HEK293 (cell line): ENCODE measurements at regions not wholly inside any gene's neighbourhood (a gene's known extent, or its start where the extent isn't known, plus 50 kb on each side); places are given as distances from the start of the nearest gene placed in this dataset.

Source experiments
- CTCF ChIA-PET: fragments of 350-600 bp; formaldehyde crosslinking; extraction: SDS; loops from one replicate; lab custom pipeline; 2021; ENCODE audit warnings: antibody characterized with exemption; lab: Yijun Ruan, JAX
- POLR2A ChIA-PET: fragments of 300-600 bp; formaldehyde crosslinking; extraction: SDS; loops from one replicate; lab custom pipeline; 2020; ENCODE audit warnings: antibody characterized with exemption, inconsistent platforms; lab: Yijun Ruan, JAX
- H3K27ac ChIP-seq: fragments of 200-500 bp; sonication (Bioruptor generic); 2 replicates; pipeline ENCODE4 v1.5.1; 2014; ENCODE audit warnings: low read depth, low read length, control low read depth, inconsistent platforms; ENCODE audit errors: extremely low read depth
- H3K36me3 ChIP-seq, 2 experiments: fragments of 200-500 bp in 1 of 2; sonication (Bioruptor generic) in 1 of 2; 1 replicate in 1 of 2; 2 replicates in 1 of 2; pipeline ENCODE4 v1.5.1; 2014 to 2017; ENCODE audit warnings: inconsistent platforms in 2 of 2, low read length in 2 of 2; ENCODE audit not compliant: control insufficient read depth in 2 of 2, insufficient read depth in 1 of 2
- H3K4me1 ChIP-seq: fragments of 200-500 bp; sonication (Bioruptor generic); 2 replicates; pipeline ENCODE4 v1.5.1; 2014; ENCODE audit warnings: mild to moderate bottlenecking, low read length, inconsistent platforms; ENCODE audit not compliant: control insufficient read depth, insufficient read depth
- H3K4me3 ChIP-seq: 2 replicates; pipeline ENCODE4 v1.5.1; 2011; ENCODE audit warnings: low read depth, mild to moderate bottlenecking, control low read depth, low read length, moderate library complexity
- H3K9me3 ChIP-seq: fragments of 200-500 bp; sonication (Bioruptor generic); 2 replicates; pipeline ENCODE4 v1.5.1; 2014; ENCODE audit warnings: low read depth, low read length, inconsistent platforms; ENCODE audit not compliant: control insufficient read depth, insufficient read depth
- SP3 ChIP-seq: fragments of 450-650 bp; formaldehyde crosslinking; IDR thresholded peaks from 2 replicates; pipeline ENCODE4 v1.5.1; 2016; ENCODE audit warnings: missing biosample characterization, missing genetic modification characterization
- TCF7L2 ChIP-seq: IDR thresholded peaks from 2 replicates; pipeline ENCODE4 v1.6.1; 2011; ENCODE audit warnings: low read depth, mild to moderate bottlenecking, inconsistent platforms, low read length, moderate library complexity, borderline replicate concordance
- ZFP41 ChIP-seq: fragments of 450-650 bp; formaldehyde crosslinking; IDR thresholded peaks from 2 replicates; pipeline ENCODE4 v1.5.1; 2016; ENCODE audit warnings: missing biosample characterization, missing genetic modification characterization, borderline replicate concordance
- ZFP69B ChIP-seq: fragments of 450-650 bp; formaldehyde crosslinking; IDR thresholded peaks from 2 replicates; pipeline ENCODE4 v1.5.1; 2016; ENCODE audit warnings: missing biosample characterization, missing genetic modification characterization
- ZNF157 ChIP-seq: fragments of 450-650 bp; formaldehyde crosslinking; IDR thresholded peaks from 2 replicates; pipeline ENCODE4 v1.5.1; 2016; ENCODE audit warnings: missing biosample characterization, missing genetic modification characterization
- ZNF2 ChIP-seq: fragments of 450-650 bp; formaldehyde crosslinking; IDR thresholded peaks from 2 replicates; pipeline ENCODE4 v1.5.1; 2016; ENCODE audit warnings: missing biosample characterization, missing genetic modification characterization
- ZNF211 ChIP-seq: fragments of 450-650 bp; formaldehyde crosslinking; IDR thresholded peaks from 2 replicates; pipeline ENCODE4 v1.5.1; 2016; ENCODE audit warnings: low read depth, missing biosample characterization, missing genetic modification characterization
- ZNF214 ChIP-seq: fragments of 450-650 bp; formaldehyde crosslinking; IDR thresholded peaks from 2 replicates; pipeline ENCODE4 v1.5.1; 2017; ENCODE audit warnings: missing biosample characterization, mild to moderate bottlenecking, missing genetic modification characterization, borderline replicate concordance
- ZNF311 ChIP-seq: fragments of 450-650 bp; formaldehyde crosslinking; IDR thresholded peaks from 2 replicates; pipeline ENCODE4 v1.5.1; 2017; ENCODE audit warnings: missing biosample characterization, missing genetic modification characterization, borderline replicate concordance
- ZNF335 ChIP-seq: fragments of 450-650 bp; formaldehyde crosslinking; conservative IDR thresholded peaks from 2 replicates; pipeline ENCODE4 v1.5.1; 2016; ENCODE audit warnings: missing biosample characterization, missing genetic modification characterization
- ZNF341 ChIP-seq: fragments of 450-650 bp; formaldehyde crosslinking; IDR thresholded peaks from 2 replicates; pipeline ENCODE4; 2016; ENCODE audit warnings: low read depth, missing biosample characterization, missing genetic modification characterization
- ZNF510 ChIP-seq: fragments of 450-650 bp; formaldehyde crosslinking; IDR thresholded peaks from 2 replicates; pipeline ENCODE4 v1.5.1; 2018; ENCODE audit warnings: mild to moderate bottlenecking, missing genetic modification characterization, missing biosample characterization; ENCODE audit not compliant: insufficient replicate concordance
- ZNF555 ChIP-seq: fragments of 450-650 bp; formaldehyde crosslinking; conservative IDR thresholded peaks from 2 replicates; pipeline ENCODE4 v1.5.1; 2017; ENCODE audit warnings: missing biosample characterization, mild to moderate bottlenecking, missing genetic modification characterization, inconsistent platforms
- ZNF658 ChIP-seq: fragments of 450-650 bp; formaldehyde crosslinking; IDR thresholded peaks from 2 replicates; pipeline ENCODE4; 2016; ENCODE audit warnings: missing biosample characterization, missing genetic modification characterization
- ZNF76 ChIP-seq: fragments of 450-650 bp; formaldehyde crosslinking; IDR thresholded peaks from 2 replicates; pipeline ENCODE4; 2016; ENCODE audit warnings: low read depth, missing biosample characterization, missing genetic modification characterization, borderline replicate concordance
- ZNF843 ChIP-seq: fragments of 450-650 bp; formaldehyde crosslinking; IDR thresholded peaks from 2 replicates; pipeline ENCODE4 v1.5.1; 2016; ENCODE audit warnings: missing biosample characterization, missing genetic modification characterization
- TF ChIP-seq, protein P1 (sequence below): fragments of 450-650 bp; formaldehyde crosslinking; IDR thresholded peaks from 2 replicates; pipeline ENCODE4 v1.5.1; 2017; ENCODE audit warnings: missing biosample characterization, missing genetic modification characterization
- TF ChIP-seq, protein P2 (sequence below): fragments of 450-650 bp; formaldehyde crosslinking; optimal IDR thresholded peaks from 2 replicates; pipeline ENCODE3; 2016; ENCODE audit warnings: missing biosample characterization, mild to moderate bottlenecking, missing genetic modification characterization
- TF ChIP-seq, protein P3 (sequence below): fragments of 450-650 bp; formaldehyde crosslinking; IDR thresholded peaks from 2 replicates; pipeline ENCODE4 v1.5.1; 2017; ENCODE audit warnings: missing biosample characterization, missing genetic modification characterization
- TF ChIP-seq, protein P4 (sequence below): fragments of 450-650 bp; formaldehyde crosslinking; IDR thresholded peaks from 2 replicates; pipeline ENCODE4; 2016; ENCODE audit warnings: missing biosample characterization, missing genetic modification characterization

DNA sequence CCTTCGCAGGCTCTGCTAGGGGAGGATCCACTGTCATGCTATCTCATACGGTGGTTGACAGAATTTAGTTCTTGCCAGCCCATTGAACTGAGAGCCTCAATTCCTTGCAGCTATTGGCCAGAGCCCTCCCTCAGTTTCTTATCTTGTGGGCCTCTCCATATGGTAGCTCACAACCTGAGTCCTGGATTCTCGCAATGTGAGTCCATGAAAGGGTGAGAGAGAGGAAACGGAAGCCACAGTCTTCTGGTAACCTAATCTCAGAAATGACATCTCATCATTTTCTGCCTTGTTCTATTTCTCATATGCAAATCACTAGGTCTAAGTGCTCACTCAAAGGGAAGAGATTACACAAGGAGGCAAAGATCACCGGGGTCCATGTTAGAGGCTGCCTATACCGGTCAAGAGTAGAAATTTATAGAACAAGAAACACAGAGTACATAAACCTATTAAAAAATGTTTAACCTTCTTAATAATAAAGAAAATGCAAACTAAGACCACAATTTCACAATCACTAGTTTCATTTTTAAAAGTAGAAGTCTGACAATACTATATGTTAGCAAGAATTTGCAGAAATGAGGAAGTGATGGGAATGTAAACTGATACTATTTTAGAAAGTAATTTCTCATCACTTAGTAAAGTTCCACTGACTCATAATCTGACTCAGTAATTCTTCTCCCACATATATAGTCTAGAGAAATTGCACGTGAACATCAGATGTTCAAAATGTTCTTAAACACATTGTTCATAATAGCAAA is 378.4 kb upstream of the AGTR1 start:
- no peak for TF ChIP-seq ZNF510 (tag by site-specific recombination)
- no peak for TF ChIP-seq ZNF341 (tag by site-specific recombination)
- TF ChIP-seq ZNF211: no peak
- TF ChIP-seq ZNF157: no peak
- TF ChIP-seq ZNF843 (tag by site-specific recombination): no peak
- no peak for TF ChIP-seq ZFP41
- TF ChIP-seq ZNF76 (tag by site-specific recombination): no peak
- no peak for TF ChIP-seq ZFP69B (tag by site-specific recombination)
- TF ChIP-seq ZNF214 (tag by site-specific recombination): no peak
- TF ChIP-seq, protein P1, sequence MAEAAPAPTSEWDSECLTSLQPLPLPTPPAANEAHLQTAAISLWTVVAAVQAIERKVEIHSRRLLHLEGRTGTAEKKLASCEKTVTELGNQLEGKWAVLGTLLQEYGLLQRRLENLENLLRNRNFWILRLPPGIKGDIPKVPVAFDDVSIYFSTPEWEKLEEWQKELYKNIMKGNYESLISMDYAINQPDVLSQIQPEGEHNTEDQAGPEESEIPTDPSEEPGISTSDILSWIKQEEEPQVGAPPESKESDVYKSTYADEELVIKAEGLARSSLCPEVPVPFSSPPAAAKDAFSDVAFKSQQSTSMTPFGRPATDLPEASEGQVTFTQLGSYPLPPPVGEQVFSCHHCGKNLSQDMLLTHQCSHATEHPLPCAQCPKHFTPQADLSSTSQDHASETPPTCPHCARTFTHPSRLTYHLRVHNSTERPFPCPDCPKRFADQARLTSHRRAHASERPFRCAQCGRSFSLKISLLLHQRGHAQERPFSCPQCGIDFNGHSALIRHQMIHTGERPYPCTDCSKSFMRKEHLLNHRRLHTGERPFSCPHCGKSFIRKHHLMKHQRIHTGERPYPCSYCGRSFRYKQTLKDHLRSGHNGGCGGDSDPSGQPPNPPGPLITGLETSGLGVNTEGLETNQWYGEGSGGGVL (tag by site-specific recombination): no peak
- no peak for TF ChIP-seq ZNF555 (tag by site-specific recombination)
- TF ChIP-seq, protein P2, sequence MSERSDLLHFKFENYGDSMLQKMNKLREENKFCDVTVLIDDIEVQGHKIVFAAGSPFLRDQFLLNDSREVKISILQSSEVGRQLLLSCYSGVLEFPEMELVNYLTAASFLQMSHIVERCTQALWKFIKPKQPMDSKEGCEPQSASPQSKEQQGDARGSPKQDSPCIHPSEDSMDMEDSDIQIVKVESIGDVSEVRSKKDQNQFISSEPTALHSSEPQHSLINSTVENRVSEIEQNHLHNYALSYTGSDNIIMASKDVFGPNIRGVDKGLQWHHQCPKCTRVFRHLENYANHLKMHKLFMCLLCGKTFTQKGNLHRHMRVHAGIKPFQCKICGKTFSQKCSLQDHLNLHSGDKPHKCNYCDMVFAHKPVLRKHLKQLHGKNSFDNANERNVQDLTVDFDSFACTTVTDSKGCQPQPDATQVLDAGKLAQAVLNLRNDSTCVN (tag by site-specific recombination): no peak
- TF ChIP-seq ZNF311 (tag by site-specific recombination): no peak
- TF ChIP-seq ZNF335 (tag by site-specific recombination): no peak
- TF ChIP-seq, protein P3, sequence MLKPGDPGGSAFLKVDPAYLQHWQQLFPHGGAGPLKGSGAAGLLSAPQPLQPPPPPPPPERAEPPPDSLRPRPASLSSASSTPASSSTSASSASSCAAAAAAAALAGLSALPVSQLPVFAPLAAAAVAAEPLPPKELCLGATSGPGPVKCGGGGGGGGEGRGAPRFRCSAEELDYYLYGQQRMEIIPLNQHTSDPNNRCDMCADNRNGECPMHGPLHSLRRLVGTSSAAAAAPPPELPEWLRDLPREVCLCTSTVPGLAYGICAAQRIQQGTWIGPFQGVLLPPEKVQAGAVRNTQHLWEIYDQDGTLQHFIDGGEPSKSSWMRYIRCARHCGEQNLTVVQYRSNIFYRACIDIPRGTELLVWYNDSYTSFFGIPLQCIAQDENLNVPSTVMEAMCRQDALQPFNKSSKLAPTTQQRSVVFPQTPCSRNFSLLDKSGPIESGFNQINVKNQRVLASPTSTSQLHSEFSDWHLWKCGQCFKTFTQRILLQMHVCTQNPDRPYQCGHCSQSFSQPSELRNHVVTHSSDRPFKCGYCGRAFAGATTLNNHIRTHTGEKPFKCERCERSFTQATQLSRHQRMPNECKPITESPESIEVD (tag by site-specific recombination): no peak
- TF ChIP-seq TCF7L2: no peak
- TF ChIP-seq, protein P4, sequence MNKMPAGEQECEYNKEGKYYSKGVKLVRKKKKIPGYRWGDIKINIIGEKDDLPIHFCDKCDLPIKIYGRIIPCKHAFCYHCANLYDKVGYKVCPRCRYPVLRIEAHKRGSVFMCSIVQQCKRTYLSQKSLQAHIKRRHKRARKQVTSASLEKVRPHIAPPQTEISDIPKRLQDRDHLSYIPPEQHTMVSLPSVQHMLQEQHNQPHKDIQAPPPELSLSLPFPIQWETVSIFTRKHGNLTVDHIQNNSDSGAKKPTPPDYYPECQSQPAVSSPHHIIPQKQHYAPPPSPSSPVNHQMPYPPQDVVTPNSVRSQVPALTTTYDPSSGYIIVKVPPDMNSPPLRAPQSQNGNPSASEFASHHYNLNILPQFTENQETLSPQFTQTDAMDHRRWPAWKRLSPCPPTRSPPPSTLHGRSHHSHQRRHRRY (tag by site-specific recombination): no peak
- no peak for TF ChIP-seq ZNF2 (tag by site-specific recombination)
- TF ChIP-seq ZNF658 (tag by site-specific recombination): no peak
- no peak for TF ChIP-seq SP3 (tag by site-specific recombination)
- H3K4me3 ChIP-seq: no peak overlapping the region
- no peaks in the 10 kb centered on the region for H3K4me1 ChIP-seq
- H3K9me3 ChIP-seq: no peaks in the 10 kb centered on the region
- no peak overlapping the region for H3K27ac ChIP-seq
- ChIA-PET CTCF (interaction anchor here (0.7 to 1.1 kb wide), 2 partner anchors 10 to 116 kb away, joined by 3 to 4 read pairs; no protein-coding TSS in a partner anchor), POLR2A (no interaction called here)
- no peaks in the 10 kb centered on the region for H3K36me3 ChIP-seq
